ENCODE measurements at regions not wholly inside any gene's neighbourhood (a gene's known extent, or its start where the extent isn't known, plus 50 kb on each side); places are given as distances from the start of the nearest gene placed in this dataset.

- Histone ChIP-seq H2AFZ (ENCODE audit: low read length, unreplicated experiment) (no peak overlapping the region), H3K4me3 (ENCODE audit: low read depth, low read length) (no peak overlapping the region), H3K4me1 (ENCODE audit: control insufficient read depth, insufficient read depth, low read length, unreplicated experiment) (no peaks in the 10 kb centered on the region), H3K79me2 (ENCODE audit: control insufficient read depth, insufficient read depth, low read length, unreplicated experiment) (no peaks in the 10 kb centered on the region), H3K36me3 (ENCODE audit: insufficient read depth, low read length) (no peaks in the 10 kb centered on the region), H3K27ac (ENCODE audit: low read depth, low read length) (no peak overlapping the region), H3K27me3 (ENCODE audit: insufficient read depth, low read length) (no peaks in the 10 kb centered on the region)
These were observed 110.2 kb upstream of the FOXQ1 start for GRCh38 chr6:1201547-1202200.

GRCh38 chr6:1200409-1201101 is 111.3 kb upstream of the FOXQ1 start:
- H3K36me3 ChIP-seq (ENCODE audit: insufficient read depth, low read length), result no peaks in the 10 kb centered on the region
- H3K27me3 ChIP-seq (ENCODE audit: insufficient read depth, low read length), result no peaks in the 10 kb centered on the region
- H3K79me2 ChIP-seq (ENCODE audit: control insufficient read depth, insufficient read depth, low read length, unreplicated experiment), result no peaks in the 10 kb centered on the region
- no peak overlapping the region for H3K27ac ChIP-seq (ENCODE audit: low read depth, low read length)
- H3K4me3 ChIP-seq (ENCODE audit: low read depth, low read length), result no peak overlapping the region
- H3K4me1 ChIP-seq (ENCODE audit: control insufficient read depth, insufficient read depth, low read length, unreplicated experiment), result no peaks in the 10 kb centered on the region
- no peak overlapping the region for H2AFZ ChIP-seq (ENCODE audit: low read length, unreplicated experiment)

GRCh38 chr6:1200081-1200408 is 111.9 kb upstream of the FOXQ1 start:
- Histone ChIP-seq H2AFZ (ENCODE audit: low read length, unreplicated experiment) (no peak overlapping the region), H3K36me3 (ENCODE audit: insufficient read depth, low read length) (no peaks in the 10 kb centered on the region), H3K4me3 (ENCODE audit: low read depth, low read length) (no peak overlapping the region), H3K79me2 (ENCODE audit: control insufficient read depth, insufficient read depth, low read length, unreplicated experiment) (no peaks in the 10 kb centered on the region), H3K4me1 (ENCODE audit: control insufficient read depth, insufficient read depth, low read length, unreplicated experiment) (no peaks in the 10 kb centered on the region), H3K27me3 (ENCODE audit: insufficient read depth, low read length) (no peaks in the 10 kb centered on the region), H3K27ac (ENCODE audit: low read depth, low read length) (no peak overlapping the region)

GRCh38 chr6:1197309-1197708 is 114.6 kb upstream of the FOXQ1 start:
- Histone ChIP-seq H2AFZ (ENCODE audit: low read length, unreplicated experiment) (no peak overlapping the region), H3K4me1 (ENCODE audit: control insufficient read depth, insufficient read depth, low read length, unreplicated experiment) (no peaks in the 10 kb centered on the region), H3K4me3 (ENCODE audit: low read depth, low read length) (no peak overlapping the region), H3K79me2 (ENCODE audit: control insufficient read depth, insufficient read depth, low read length, unreplicated experiment) (no peaks in the 10 kb centered on the region), H3K36me3 (ENCODE audit: insufficient read depth, low read length) (no peaks in the 10 kb centered on the region), H3K27me3 (ENCODE audit: insufficient read depth, low read length) (no peaks in the 10 kb centered on the region), H3K27ac (ENCODE audit: low read depth, low read length) (no peak overlapping the region)

- no peak overlapping the region for H3K4me3 ChIP-seq (ENCODE audit: low read depth, low read length)
- no peak overlapping the region for H3K27ac ChIP-seq (ENCODE audit: low read depth, low read length)
These were observed 120.7 kb upstream of the FOXQ1 start for GRCh38 chr6:1191141-1191630.

GRCh38 chr6:1190366-1190765 is 121.5 kb upstream of the FOXQ1 start:
- Histone ChIP-seq H3K79me2 (ENCODE audit: control insufficient read depth, insufficient read depth, low read length, unreplicated experiment) (no peaks in the 10 kb centered on the region), H3K4me3 (ENCODE audit: low read depth, low read length) (no peak overlapping the region), H3K36me3 (ENCODE audit: insufficient read depth, low read length) (no peaks in the 10 kb centered on the region), H2AFZ (ENCODE audit: low read length, unreplicated experiment) (no peak overlapping the region), H3K27ac (ENCODE audit: low read depth, low read length) (no peak overlapping the region), H3K27me3 (ENCODE audit: insufficient read depth, low read length) (no peaks in the 10 kb centered on the region), H3K4me1 (ENCODE audit: control insufficient read depth, insufficient read depth, low read length, unreplicated experiment) (no peaks in the 10 kb centered on the region)

More at GRCh38 chr6:1191141-1191630, 120.7 kb upstream of the FOXQ1 start:
- no peaks in the 10 kb centered on the region for H3K36me3 ChIP-seq (ENCODE audit: insufficient read depth, low read length)
- H2AFZ ChIP-seq (ENCODE audit: low read length, unreplicated experiment), result no peak overlapping the region
- H3K27me3 ChIP-seq (ENCODE audit: insufficient read depth, low read length), result no peaks in the 10 kb centered on the region
- no peaks in the 10 kb centered on the region for H3K79me2 ChIP-seq (ENCODE audit: control insufficient read depth, insufficient read depth, low read length, unreplicated experiment)
- no peaks in the 10 kb centered on the region for H3K4me1 ChIP-seq (ENCODE audit: control insufficient read depth, insufficient read depth, low read length, unreplicated experiment)

- H3K79me2 ChIP-seq (ENCODE audit: control insufficient read depth, insufficient read depth, low read length, unreplicated experiment), result no peaks in the 10 kb centered on the region
- no peak overlapping the region for H3K27ac ChIP-seq (ENCODE audit: low read depth, low read length)
- no peaks in the 10 kb centered on the region for H3K4me1 ChIP-seq (ENCODE audit: control insufficient read depth, insufficient read depth, low read length, unreplicated experiment)
- H3K36me3 ChIP-seq (ENCODE audit: insufficient read depth, low read length), result no peaks in the 10 kb centered on the region
- no peak overlapping the region for H2AFZ ChIP-seq (ENCODE audit: low read length, unreplicated experiment)
- no peaks in the 10 kb centered on the region for H3K27me3 ChIP-seq (ENCODE audit: insufficient read depth, low read length)
- no peak overlapping the region for H3K4me3 ChIP-seq (ENCODE audit: low read depth, low read length)
These were observed 123.7 kb upstream of the FOXQ1 start for GRCh38 chr6:1188199-1188598.

GRCh38 chr6:1187293-1188131 is 124.4 kb upstream of the FOXQ1 start:
- H3K79me2 ChIP-seq (ENCODE audit: control insufficient read depth, insufficient read depth, low read length, unreplicated experiment), result no peaks in the 10 kb centered on the region
- H3K27ac ChIP-seq (ENCODE audit: low read depth, low read length), result no peak overlapping the region
- no peak overlapping the region for H3K4me3 ChIP-seq (ENCODE audit: low read depth, low read length)
- no peaks in the 10 kb centered on the region for H3K36me3 ChIP-seq (ENCODE audit: insufficient read depth, low read length)
- H2AFZ ChIP-seq (ENCODE audit: low read length, unreplicated experiment), result no peak overlapping the region
- H3K27me3 ChIP-seq (ENCODE audit: insufficient read depth, low read length), result no peaks in the 10 kb centered on the region
- no peaks in the 10 kb centered on the region for H3K4me1 ChIP-seq (ENCODE audit: control insufficient read depth, insufficient read depth, low read length, unreplicated experiment)

- Histone ChIP-seq H3K27me3 (ENCODE audit: insufficient read depth, low read length) (no peaks in the 10 kb centered on the region), H2AFZ (ENCODE audit: low read length, unreplicated experiment) (no peak overlapping the region), H3K27ac (ENCODE audit: low read depth, low read length) (no peak overlapping the region), H3K4me3 (ENCODE audit: low read depth, low read length) (no peak overlapping the region), H3K79me2 (ENCODE audit: control insufficient read depth, insufficient read depth, low read length, unreplicated experiment) (no peaks in the 10 kb centered on the region), H3K36me3 (ENCODE audit: insufficient read depth, low read length) (no peaks in the 10 kb centered on the region), H3K4me1 (ENCODE audit: control insufficient read depth, insufficient read depth, low read length, unreplicated experiment) (no peaks in the 10 kb centered on the region)
These were observed 127.6 kb upstream of the FOXQ1 start for GRCh38 chr6:1184318-1184717.

GRCh38 chr6:1182722-1183521 is 129.0 kb upstream of the FOXQ1 start:
- H2AFZ ChIP-seq (ENCODE audit: low read length, unreplicated experiment), result no peak overlapping the region
- no peaks in the 10 kb centered on the region for H3K36me3 ChIP-seq (ENCODE audit: insufficient read depth, low read length)
- H3K27ac ChIP-seq (ENCODE audit: low read depth, low read length), result no peak overlapping the region
- H3K27me3 ChIP-seq (ENCODE audit: insufficient read depth, low read length), result no peaks in the 10 kb centered on the region
- no peaks in the 10 kb centered on the region for H3K4me1 ChIP-seq (ENCODE audit: control insufficient read depth, insufficient read depth, low read length, unreplicated experiment)
- H3K79me2 ChIP-seq (ENCODE audit: control insufficient read depth, insufficient read depth, low read length, unreplicated experiment), result no peaks in the 10 kb centered on the region
- H3K4me3 ChIP-seq (ENCODE audit: low read depth, low read length), result no peak overlapping the region
